ENCODE measurements at regions not wholly inside any gene's neighbourhood (a gene's known extent, or its start where the extent isn't known, plus 50 kb on each side); places are given as distances from the start of the nearest gene placed in this dataset.

GRCh38 chr2:59575191-59575590 is 978.3 kb downstream of the BCL11A start:
- Histone ChIP-seq H3K4me2 (ENCODE audit: low read length) (no peak overlapping the region), H3K9ac (ENCODE audit: low read length) (no peak overlapping the region), H3K4me3 (ENCODE audit: low read length) (no peak overlapping the region), H3K9me3 (ENCODE audit: insufficient read depth, low read length) (no peaks in the 10 kb centered on the region), H3K36me3 (replicated peaks; ENCODE audit: low read depth, low read length) (no peaks in the 10 kb centered on the region), H3K27me3 (ENCODE audit: low read depth, low read length) (no peaks in the 10 kb centered on the region), H2AFZ (ENCODE audit: low read depth, low read length) (no peak overlapping the region), H4K20me1 (ENCODE audit: insufficient read depth, low read length) (no peaks in the 10 kb centered on the region), H3K4me1 (ENCODE audit: low read length) (no peaks in the 10 kb centered on the region), H3K79me2 (ENCODE audit: low read length) (no peaks in the 10 kb centered on the region), H3K27ac (ENCODE audit: low read length) (no peak overlapping the region)
- TF ChIP-seq CTCF (IDR thresholded peaks at IDR 0.05; ENCODE audit: low read depth, low read length) = no peak
- TF ChIP-seq EZH2phosphoT487 (IDR thresholded peaks at IDR 0.05; ENCODE audit: low read depth) = no peak

DNA sequence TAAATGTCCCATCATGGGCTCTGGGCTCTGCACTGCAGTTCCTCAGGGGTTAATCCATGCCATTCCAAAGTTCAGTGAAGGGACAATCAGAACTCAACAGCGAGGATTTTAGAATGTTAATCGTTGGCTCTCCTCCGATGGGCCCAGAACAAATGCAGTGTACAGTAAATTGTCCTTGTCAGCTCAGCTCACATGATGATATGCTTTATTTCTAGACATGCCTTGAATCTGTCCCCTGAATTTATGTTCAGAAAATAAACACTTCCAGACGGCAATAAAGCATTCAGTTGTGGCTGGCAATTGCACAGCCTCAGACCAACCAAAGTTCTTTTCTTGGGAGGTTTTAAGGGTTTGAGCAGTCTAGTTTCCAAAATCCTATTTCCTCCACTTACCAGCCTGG is 981.2 kb downstream of the BCL11A start:
- Histone ChIP-seq H3K4me2 (ENCODE audit: low read length) (no peak overlapping the region), H3K4me1 (ENCODE audit: low read length) (no peaks in the 10 kb centered on the region), H3K27me3 (ENCODE audit: low read depth, low read length) (no peaks in the 10 kb centered on the region), H4K20me1 (ENCODE audit: insufficient read depth, low read length) (no peaks in the 10 kb centered on the region), H3K9ac (ENCODE audit: low read length) (no peak overlapping the region), H3K36me3 (replicated peaks; ENCODE audit: low read depth, low read length) (no peaks in the 10 kb centered on the region), H3K79me2 (ENCODE audit: low read length) (no peaks in the 10 kb centered on the region), H3K9me3 (ENCODE audit: insufficient read depth, low read length) (no peaks in the 10 kb centered on the region), H3K4me3 (ENCODE audit: low read length) (no peak overlapping the region), H2AFZ (ENCODE audit: low read depth, low read length) (no peak overlapping the region), H3K27ac (ENCODE audit: low read length) (no peak overlapping the region)
- no peak for TF ChIP-seq EZH2phosphoT487 (IDR thresholded peaks at IDR 0.05; ENCODE audit: low read depth)
- TF ChIP-seq CTCF (IDR thresholded peaks at IDR 0.05; ENCODE audit: low read depth, low read length) = no peak

DNA sequence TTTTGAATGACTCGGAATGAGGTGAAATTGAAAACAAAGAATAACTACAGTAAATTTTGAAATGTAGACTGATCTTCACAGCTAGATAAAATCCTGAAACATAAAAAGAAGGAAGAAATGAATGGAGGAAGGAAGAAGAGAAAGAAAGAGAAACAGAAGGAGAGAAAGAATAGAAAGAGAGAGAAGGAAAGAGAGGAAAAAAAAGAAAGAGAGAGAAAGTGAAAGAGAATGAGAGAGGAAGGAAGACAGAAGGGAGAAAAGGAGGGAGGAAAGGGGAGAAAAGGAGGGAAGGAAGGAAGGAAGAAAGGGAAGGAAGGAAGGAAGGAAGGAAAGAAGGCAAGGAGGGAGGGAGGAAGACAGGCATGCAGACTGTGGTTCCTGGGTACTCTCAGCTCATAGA is 982.6 kb downstream of the BCL11A start:
- no peaks in the 10 kb centered on the region for H3K36me3 ChIP-seq (replicated peaks; ENCODE audit: low read depth, low read length)
- H3K4me2 ChIP-seq (ENCODE audit: low read length) = no peak overlapping the region
- H3K9ac ChIP-seq (ENCODE audit: low read length) = no peak overlapping the region
- no peak overlapping the region for H2AFZ ChIP-seq (ENCODE audit: low read depth, low read length)
- TF ChIP-seq CTCF (IDR thresholded peaks at IDR 0.05; ENCODE audit: low read depth, low read length) (no peak), EZH2phosphoT487 (IDR thresholded peaks at IDR 0.05; ENCODE audit: low read depth) (no peak)
- no peaks in the 10 kb centered on the region for H4K20me1 ChIP-seq (ENCODE audit: insufficient read depth, low read length)
- H3K9me3 ChIP-seq (ENCODE audit: insufficient read depth, low read length) = no peaks in the 10 kb centered on the region
- peaks cover 7% of the 10 kb centered on the region; the same call in 1 of the 2 replicates for H3K4me1 ChIP-seq (ENCODE audit: low read length)
- no peak overlapping the region for H3K27ac ChIP-seq (ENCODE audit: low read length)
- H3K27me3 ChIP-seq (ENCODE audit: low read depth, low read length) = no peaks in the 10 kb centered on the region
- no peaks in the 10 kb centered on the region for H3K79me2 ChIP-seq (ENCODE audit: low read length)
- H3K4me3 ChIP-seq (ENCODE audit: low read length) = no peak overlapping the region

DNA sequence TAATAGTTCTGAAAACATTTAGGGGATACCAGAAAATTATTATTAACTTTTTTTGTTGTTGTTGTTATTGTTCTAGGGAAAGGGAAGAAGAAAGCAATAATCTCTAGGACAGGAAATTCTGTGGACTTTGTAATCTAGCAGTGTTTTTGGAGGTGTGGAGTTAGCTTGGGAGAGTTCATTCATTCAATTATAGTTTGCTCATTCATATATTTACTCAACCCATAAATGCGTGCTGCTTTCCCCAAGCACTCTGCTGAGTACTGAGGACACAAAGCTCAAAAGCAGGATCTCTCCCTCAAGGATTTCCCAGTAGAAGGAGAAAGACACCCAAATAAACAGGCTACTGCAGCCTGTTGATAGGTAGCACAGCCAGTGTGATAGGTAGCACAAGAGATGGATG is 984.3 kb downstream of the BCL11A start:
- Histone ChIP-seq H3K4me1 (ENCODE audit: low read length) (peaks cover 24% of the 10 kb centered on the region), H3K36me3 (replicated peaks; ENCODE audit: low read depth, low read length) (no peaks in the 10 kb centered on the region), H4K20me1 (ENCODE audit: insufficient read depth, low read length) (no peaks in the 10 kb centered on the region), H3K79me2 (ENCODE audit: low read length) (no peaks in the 10 kb centered on the region), H3K27ac (ENCODE audit: low read length) (no peak overlapping the region), H3K27me3 (ENCODE audit: low read depth, low read length) (no peaks in the 10 kb centered on the region), H3K4me3 (ENCODE audit: low read length) (no peak overlapping the region), H3K4me2 (ENCODE audit: low read length) (no peak overlapping the region), H2AFZ (ENCODE audit: low read depth, low read length) (no peak overlapping the region), H3K9me3 (ENCODE audit: insufficient read depth, low read length) (no peaks in the 10 kb centered on the region), H3K9ac (ENCODE audit: low read length) (no peak overlapping the region)
- TF ChIP-seq EZH2phosphoT487 (IDR thresholded peaks at IDR 0.05; ENCODE audit: low read depth) (no peak), CTCF (IDR thresholded peaks at IDR 0.05; ENCODE audit: low read depth, low read length) (no peak)

Data from OCI-LY3 (cell line).